H1 (cell line): ENCODE measurements at regions not wholly inside any gene's neighbourhood (a gene's known extent, or its start where the extent isn't known, plus 50 kb on each side); places are given as distances from the start of the nearest gene placed in this dataset.

Source experiments
- CTCF ChIA-PET: fragments of 300-600 bp; sonication (Branson Sonifier 250); formaldehyde crosslinking; loops from one replicate; lab custom pipeline; 2021; ENCODE audit not compliant: partially characterized antibody; lab: Charles Lee
- POLR2A ChIA-PET: fragments of 300-600 bp; sonication (Branson Sonifier 250); formaldehyde crosslinking; loops from one replicate; lab custom pipeline; 2021; ENCODE audit warnings: inconsistent platforms; ENCODE audit not compliant: partially characterized antibody; lab: Charles Lee
- DNase-seq, 2 experiments: peaks; one replicate each; pipeline versions ENCODE4 v3.0.0 to v3.0.0-alpha.2; 2010 to 2022; ENCODE audit warnings: low spot score in 2 of 2, low read depth in 1 of 2, mixed read lengths in 1 of 2
- FAIRE-seq: peaks from 2 replicates; lab custom pipeline; 2011; peaks lifted over from hg19 to GRCh38; lab: Jason Lieb, UNC
- H2AFZ ChIP-seq: 2 replicates; pipeline ENCODE4 v1.8.1; 2012; ENCODE audit warnings: low read length, inconsistent platforms
- H2AK5ac ChIP-seq: 2 replicates; pipeline ENCODE4 v1.6.1; 2013; ENCODE audit warnings: low read depth, low read length
- H2BK120ac ChIP-seq: replicated peaks from 2 replicates; pipeline ENCODE3; 2013; ENCODE audit warnings: low read depth, low read length, inconsistent platforms
- H2BK12ac ChIP-seq: 2 replicates; pipeline ENCODE4 v1.6.1; 2013; ENCODE audit warnings: low read depth, low read length
- H2BK15ac ChIP-seq: 2 replicates; pipeline ENCODE4 v1.6.1; 2013; ENCODE audit warnings: low read length
- H2BK20ac ChIP-seq: 2 replicates; pipeline ENCODE4 v1.6.1; 2013; ENCODE audit warnings: low read length
- H2BK5ac ChIP-seq: 2 replicates; pipeline ENCODE4 v1.6.1; 2013; ENCODE audit warnings: low read depth, low read length
- H3K14ac ChIP-seq: 2 replicates; pipeline ENCODE4 v1.6.1; 2013; ENCODE audit warnings: inconsistent platforms; ENCODE audit not compliant: insufficient read length
- H3K18ac ChIP-seq: 2 replicates; pipeline ENCODE4 v1.6.1; 2013; ENCODE audit warnings: low read length; ENCODE audit errors: extremely low read depth
- H3K23ac ChIP-seq: 2 replicates; pipeline ENCODE4 v1.6.1; 2013; ENCODE audit warnings: inconsistent platforms; ENCODE audit not compliant: insufficient read length
- H3K23me2 ChIP-seq: 2 replicates; pipeline ENCODE4 v1.6.1; 2013; ENCODE audit warnings: low read depth, low read length
- H3K27ac ChIP-seq: 2 replicates; pipeline ENCODE4 v1.6.1; 2011; ENCODE audit warnings: low read depth, low read length, inconsistent platforms
- H3K27me3 ChIP-seq, 4 experiments: replicated peaks in 1 of 4; 1 replicate in 1 of 4; 2 replicates in 3 of 4; pipeline versions ENCODE4 v1.6.1 to v1.8.1; 2011 to 2013; ENCODE audit warnings: low read length in 3 of 4, mild to moderate bottlenecking in 3 of 4, inconsistent platforms in 2 of 4, mixed read lengths in 2 of 4, moderate library complexity in 1 of 4; ENCODE audit not compliant: control insufficient read depth in 3 of 4, insufficient read depth in 3 of 4; ENCODE audit errors: extremely low read depth in 1 of 4
- H3K36me3 ChIP-seq, 4 experiments: 2 replicates each; pipeline versions ENCODE4 v1.6.1 to v1.8.1; 2011 to 2013; ENCODE audit warnings: mild to moderate bottlenecking in 4 of 4, low read length in 3 of 4, moderate library complexity in 2 of 4, control low read depth in 1 of 4, inconsistent platforms in 1 of 4; ENCODE audit not compliant: insufficient read depth in 4 of 4, control insufficient read depth in 2 of 4
- H3K4ac ChIP-seq: replicated peaks from 2 replicates; pipeline ENCODE3; 2013; ENCODE audit warnings: low read length, low read depth, mixed read lengths, inconsistent platforms; ENCODE audit not compliant: insufficient read length
- H3K4me1 ChIP-seq, 4 experiments: replicated peaks in 1 of 4; 1 replicate in 1 of 4; 2 replicates in 3 of 4; pipeline versions ENCODE4 v1.6.1 to v1.8.1; 2011 to 2013; ENCODE audit warnings: low read length in 3 of 4, inconsistent platforms in 2 of 4, mixed read lengths in 1 of 4; ENCODE audit not compliant: insufficient read depth in 4 of 4, control insufficient read depth in 3 of 4
- H3K4me2 ChIP-seq, 2 experiments: 2 replicates each; pipeline versions ENCODE4 v1.6.1 to v1.8.1; 2011 to 2013; ENCODE audit warnings: low read depth in 2 of 2, low read length in 2 of 2, control low read depth in 1 of 2, inconsistent platforms in 1 of 2, mild to moderate bottlenecking in 1 of 2; ENCODE audit not compliant: insufficient read depth in 1 of 2
- H3K4me3 ChIP-seq, 4 experiments: fragments of 200-600, 300-600 bp in 1 of 4; sonication (generic), shearing (Covaris generic), sonication (Bioruptor Twin) in 1 of 4; 2 replicates each; pipeline versions ENCODE4 v1.5.1 to v1.8.1; 2011 to 2016; ENCODE audit warnings: low read length in 4 of 4, low read depth in 3 of 4, control low read depth in 2 of 4, inconsistent platforms in 2 of 4, mild to moderate bottlenecking in 2 of 4, mixed read lengths in 1 of 4, moderate library complexity in 1 of 4; ENCODE audit not compliant: insufficient read depth in 2 of 4; ENCODE audit errors: extremely low read depth in 1 of 4
- H3K56ac ChIP-seq: replicated peaks from 2 replicates; pipeline ENCODE3; 2013; ENCODE audit warnings: low read depth, mild to moderate bottlenecking, mixed read lengths, low read length, inconsistent platforms; ENCODE audit not compliant: insufficient read length
- H3K79me1 ChIP-seq: 2 replicates; pipeline ENCODE4 v1.6.1; 2013; ENCODE audit warnings: low read depth, low read length, control low read depth
- H3K79me2 ChIP-seq, 2 experiments: 2 replicates each; pipeline versions ENCODE4 v1.6.1 to v1.8.1; 2012 to 2013; ENCODE audit warnings: low read length in 2 of 2, mild to moderate bottlenecking in 2 of 2, inconsistent platforms in 1 of 2; ENCODE audit not compliant: insufficient read depth in 2 of 2, control insufficient read depth in 1 of 2
- H3K9ac ChIP-seq, 4 experiments: replicated peaks in 1 of 4; 1 replicate in 1 of 4; 2 replicates in 3 of 4; pipeline versions ENCODE4 v1.6.1 to v1.8.1; 2011 to 2013; ENCODE audit warnings: low read depth in 3 of 4, low read length in 3 of 4, control low read depth in 2 of 4, mild to moderate bottlenecking in 2 of 4, moderate library complexity in 2 of 4, inconsistent platforms in 1 of 4; ENCODE audit errors: extremely low read depth in 1 of 4
- H3K9me3 ChIP-seq, 2 experiments: 2 replicates each; pipeline versions ENCODE4 v1.6.1 to v1.8.1; 2012 to 2013; ENCODE audit warnings: mild to moderate bottlenecking in 2 of 2, moderate library complexity in 2 of 2, control low read depth in 1 of 2, inconsistent platforms in 1 of 2, low read depth in 1 of 2, low read length in 1 of 2, mixed read lengths in 1 of 2; ENCODE audit not compliant: insufficient read depth in 2 of 2
- H4K20me1 ChIP-seq, 2 experiments: replicated peaks in 1 of 2; 2 replicates each; pipeline versions ENCODE3 to v1.8.1; 2011 to 2013; ENCODE audit warnings: inconsistent platforms in 2 of 2, low read length in 2 of 2, mild to moderate bottlenecking in 1 of 2; ENCODE audit not compliant: insufficient read depth in 2 of 2, control insufficient read depth in 1 of 2
- H4K5ac ChIP-seq: 2 replicates; pipeline ENCODE4 v1.6.1; 2013; ENCODE audit warnings: low read length, low read depth, mixed read lengths, inconsistent platforms; ENCODE audit not compliant: insufficient read length
- H4K8ac ChIP-seq: 2 replicates; pipeline ENCODE4 v1.8.0; 2013; ENCODE audit warnings: mild to moderate bottlenecking, moderate library complexity, low read length, inconsistent platforms; ENCODE audit not compliant: insufficient read depth; ENCODE audit errors: extremely low read depth
- H4K91ac ChIP-seq: replicated peaks from 2 replicates; pipeline ENCODE3; 2013; ENCODE audit warnings: low read length, mixed read lengths, inconsistent platforms; ENCODE audit not compliant: insufficient read length
- BRCA1 ChIP-seq: IDR thresholded peaks from 2 replicates; pipeline ENCODE4 v1.6.1; 2012; ENCODE audit warnings: low read depth, low read length, improper control_type of control experiment
- CBX5 ChIP-seq: fragments of 300-800, 300-1000 bp; sonication (generic); IDR thresholded peaks from 2 replicates; pipeline ENCODE4 v1.7.1; 2016; ENCODE audit warnings: antibody characterized with exemption, low read length, low read depth
- EZH2 ChIP-seq: fragments of 200-600 bp; sonication (generic); IDR thresholded peaks from 2 replicates; pipeline ENCODE4 v1.7.1; 2012; ENCODE audit warnings: low read depth, mild to moderate bottlenecking, moderate library complexity, low read length, inconsistent platforms; ENCODE audit not compliant: severe bottlenecking
- KDM5A ChIP-seq: fragments of 200-600 bp; IDR thresholded peaks from 2 replicates; pipeline ENCODE4 v1.7.1; 2012; ENCODE audit warnings: mild to moderate bottlenecking, low read length, inconsistent platforms, mixed read lengths
- POLR2AphosphoS5 ChIP-seq: IDR thresholded peaks from 2 replicates; pipeline ENCODE4 v1.6.1; 2011; ENCODE audit warnings: low read depth, low read length
- RNF2 ChIP-seq: fragments of 200-900, 300-1000 bp; sonication (generic); IDR thresholded peaks from 2 replicates; pipeline ENCODE4 v1.7.1; 2016; ENCODE audit warnings: borderline replicate concordance, low read depth, mild to moderate bottlenecking, antibody characterized with exemption, low read length; ENCODE audit not compliant: poor library complexity, severe bottlenecking; ENCODE audit errors: missing control alignments
- RXRA ChIP-seq: IDR thresholded peaks from 2 replicates; pipeline ENCODE4 v1.6.1; 2011; ENCODE audit warnings: low read depth, mild to moderate bottlenecking, low read length, moderate library complexity; ENCODE audit not compliant: insufficient read depth
- SIRT6 ChIP-seq: IDR thresholded peaks from one replicate; pipeline ENCODE4 v1.7.1; 2012; ENCODE audit warnings: low read length, inconsistent platforms
- WGBS, 2 experiments: shearing (Covaris generic) in 1 of 2; methylation state at CpG; one replicate each; pipeline versions ENCODE4 v1.1.6 to v1.1.7; 2013 to 2015; ENCODE audit warnings: low lambda C conversion rate in 2 of 2, mixed read lengths in 2 of 2, inconsistent platforms in 1 of 2, low coverage in 1 of 2, missing lambda C conversion rate in 1 of 2; ENCODE audit not compliant: insufficient replicate concordance in 2 of 2, insufficient coverage in 1 of 2, insufficient read length in 1 of 2; ENCODE audit errors: extremely low coverage in 1 of 2, missing lambda C conversion rate in 1 of 2; 5-methylcytosine and 5-hydroxymethylcytosine counted together

DNA sequence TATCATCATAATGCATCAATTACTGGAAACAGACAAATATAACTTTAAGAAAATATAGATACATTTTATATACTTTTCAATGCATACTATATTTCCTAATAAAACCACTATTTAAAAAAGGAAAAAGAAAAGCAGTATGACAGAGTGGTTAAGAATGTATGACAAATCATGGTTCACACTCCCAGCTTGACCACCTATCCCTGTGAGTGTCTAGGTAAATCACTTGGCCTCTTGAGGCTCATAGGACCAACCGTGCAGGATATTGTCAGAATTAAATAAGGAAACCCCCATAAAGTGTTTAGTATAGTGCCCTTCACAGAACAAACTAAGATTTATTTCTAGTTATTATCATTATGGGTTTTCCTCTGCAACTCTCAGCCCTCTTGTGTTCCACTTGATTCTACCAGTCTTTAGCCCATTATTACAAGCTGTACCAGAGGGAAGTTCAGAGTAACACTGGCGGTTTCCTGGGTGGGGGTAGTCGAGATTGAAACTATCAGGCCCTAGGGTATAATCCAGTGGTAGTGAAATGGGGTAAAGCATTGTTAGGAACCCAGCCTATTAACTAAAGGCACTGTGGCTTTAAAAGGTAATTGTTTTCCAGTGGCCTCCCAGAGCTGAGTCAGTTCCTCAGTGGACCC is 55.5 kb upstream of the PAK3 start:
- Histone ChIP-seq H3K27ac (no peak overlapping the region), H2BK20ac (no peak overlapping the region), H2AFZ (no peak overlapping the region), H3K4me1 (0 out of 7 replicates have a peak, but pooled peaks cover 0 to 3% (median 0%) of the 10 kb centered on the region in 4 experiments), H3K4me3 (no peak overlapping the region), H3K4me2 (no peak overlapping the region), H3K14ac (no peak overlapping the region), H3K9ac (no peak overlapping the region), H3K79me1 (no peaks in the 10 kb centered on the region), H3K23me2 (no peaks in the 10 kb centered on the region), H2BK12ac (no peak overlapping the region), H4K91ac (no peak overlapping the region), H2BK15ac (no peak overlapping the region), H2AK5ac (no peak overlapping the region), H3K79me2 (no peaks in the 10 kb centered on the region), H2BK120ac (no peak overlapping the region), H3K36me3 (no peaks in the 10 kb centered on the region), H4K5ac (no peak overlapping the region), H3K4ac (no peak overlapping the region), H3K27me3 (no peaks in the 10 kb centered on the region), H3K56ac (no peak overlapping the region), H2BK5ac (no peak overlapping the region), H3K23ac (no peak overlapping the region), H4K20me1 (no peaks in the 10 kb centered on the region), H4K8ac (no peak overlapping the region), H3K18ac (no peak overlapping the region), H3K9me3 (no peaks in the 10 kb centered on the region)
- TF ChIP-seq RXRA: no peak
- no peak for TF ChIP-seq EZH2
- no peak for TF ChIP-seq CBX5
- TF ChIP-seq KDM5A: no peak
- TF ChIP-seq RNF2: no peak
- TF ChIP-seq BRCA1: no peak
- no peak for TF ChIP-seq POLR2AphosphoS5
- TF ChIP-seq SIRT6: no peak
- CTCF ChIA-PET: interaction anchor here (0.7 to 1.5 kb wide), 4 partner anchors 13 to 188 kb away, joined by 3 to 5 read pairs (median 4); no protein-coding TSS in a partner anchor
- FAIRE-seq: no peak
- 92% methylated on average over 3 of the region's 3 CpGs; no CpG with 5 or more reads in 1 of the 2 experiments for WGBS, 2 experiments
- no peak for DNase-seq
- POLR2A ChIA-PET: no interaction called here
